ENCODE measurements at regions not wholly inside any gene's neighbourhood (a gene's known extent, or its start where the extent isn't known, plus 50 kb on each side); places are given as distances from the start of the nearest gene placed in this dataset.

- no peak for TF ChIP-seq RFX5 (IDR thresholded peaks at IDR 0.05; ENCODE audit: low read depth, low read length)
- TF ChIP-seq CTCF (IDR thresholded peaks at IDR 0.05 in 2 of 3, conservative IDR thresholded peaks at IDR 0.05 in 1 of 3; ENCODE audit: control insufficient read depth in 2 of 3, extremely low read depth in 1 of 3, insufficient read depth in 1 of 3, low read depth in 3 of 3, low read length in 3 of 3) = no peak
- TF ChIP-seq NR2C2 (IDR thresholded peaks at IDR 0.05; ENCODE audit: borderline replicate concordance, control insufficient read depth, insufficient read length, low read depth) = no peak
- TF ChIP-seq, protein P1, sequence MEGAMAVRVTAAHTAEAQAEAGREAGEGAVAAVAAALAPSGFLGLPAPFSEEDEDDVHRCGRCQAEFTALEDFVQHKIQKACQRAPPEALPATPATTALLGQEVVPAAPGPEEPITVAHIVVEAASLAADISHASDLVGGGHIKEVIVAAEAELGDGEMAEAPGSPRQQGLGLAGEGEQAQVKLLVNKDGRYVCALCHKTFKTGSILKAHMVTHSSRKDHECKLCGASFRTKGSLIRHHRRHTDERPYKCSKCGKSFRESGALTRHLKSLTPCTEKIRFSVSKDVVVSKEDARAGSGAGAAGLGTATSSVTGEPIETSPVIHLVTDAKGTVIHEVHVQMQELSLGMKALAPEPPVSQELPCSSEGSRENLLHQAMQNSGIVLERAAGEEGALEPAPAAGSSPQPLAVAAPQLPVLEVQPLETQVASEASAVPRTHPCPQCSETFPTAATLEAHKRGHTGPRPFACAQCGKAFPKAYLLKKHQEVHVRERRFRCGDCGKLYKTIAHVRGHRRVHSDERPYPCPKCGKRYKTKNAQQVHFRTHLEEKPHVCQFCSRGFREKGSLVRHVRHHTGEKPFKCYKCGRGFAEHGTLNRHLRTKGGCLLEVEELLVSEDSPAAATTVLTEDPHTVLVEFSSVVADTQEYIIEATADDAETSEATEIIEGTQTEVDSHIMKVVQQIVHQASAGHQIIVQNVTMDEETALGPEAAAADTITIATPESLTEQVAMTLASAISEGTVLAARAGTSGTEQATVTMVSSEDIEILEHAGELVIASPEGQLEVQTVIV (IDR thresholded peaks at IDR 0.05; ENCODE audit: borderline replicate concordance, partially characterized antibody) = no peak
- TF ChIP-seq RCOR1 (conservative IDR thresholded peaks at IDR 0.05; ENCODE audit: low read depth, low read length) = no peak
- TF ChIP-seq ZZZ3 (IDR thresholded peaks at IDR 0.05; ENCODE audit: control insufficient read depth, insufficient read length, low read depth) = no peak
- no peak for TF ChIP-seq SUPT20H (IDR thresholded peaks at IDR 0.05; ENCODE audit: borderline replicate concordance, control insufficient read depth, low read depth, low read length)
- no peak for TF ChIP-seq POLR2A (IDR thresholded peaks at IDR 0.05; ENCODE audit: low read depth, low read length)
- TF ChIP-seq, protein P2, sequence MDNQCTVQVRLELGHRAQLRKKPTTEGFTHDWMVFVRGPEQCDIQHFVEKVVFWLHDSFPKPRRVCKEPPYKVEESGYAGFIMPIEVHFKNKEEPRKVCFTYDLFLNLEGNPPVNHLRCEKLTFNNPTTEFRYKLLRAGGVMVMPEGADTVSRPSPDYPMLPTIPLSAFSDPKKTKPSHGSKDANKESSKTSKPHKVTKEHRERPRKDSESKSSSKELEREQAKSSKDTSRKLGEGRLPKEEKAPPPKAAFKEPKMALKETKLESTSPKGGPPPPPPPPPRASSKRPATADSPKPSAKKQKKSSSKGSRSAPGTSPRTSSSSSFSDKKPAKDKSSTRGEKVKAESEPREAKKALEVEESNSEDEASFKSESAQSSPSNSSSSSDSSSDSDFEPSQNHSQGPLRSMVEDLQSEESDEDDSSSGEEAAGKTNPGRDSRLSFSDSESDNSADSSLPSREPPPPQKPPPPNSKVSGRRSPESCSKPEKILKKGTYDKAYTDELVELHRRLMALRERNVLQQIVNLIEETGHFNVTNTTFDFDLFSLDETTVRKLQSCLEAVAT (IDR thresholded peaks at IDR 0.05) = no peak
- TF ChIP-seq, protein P3, sequence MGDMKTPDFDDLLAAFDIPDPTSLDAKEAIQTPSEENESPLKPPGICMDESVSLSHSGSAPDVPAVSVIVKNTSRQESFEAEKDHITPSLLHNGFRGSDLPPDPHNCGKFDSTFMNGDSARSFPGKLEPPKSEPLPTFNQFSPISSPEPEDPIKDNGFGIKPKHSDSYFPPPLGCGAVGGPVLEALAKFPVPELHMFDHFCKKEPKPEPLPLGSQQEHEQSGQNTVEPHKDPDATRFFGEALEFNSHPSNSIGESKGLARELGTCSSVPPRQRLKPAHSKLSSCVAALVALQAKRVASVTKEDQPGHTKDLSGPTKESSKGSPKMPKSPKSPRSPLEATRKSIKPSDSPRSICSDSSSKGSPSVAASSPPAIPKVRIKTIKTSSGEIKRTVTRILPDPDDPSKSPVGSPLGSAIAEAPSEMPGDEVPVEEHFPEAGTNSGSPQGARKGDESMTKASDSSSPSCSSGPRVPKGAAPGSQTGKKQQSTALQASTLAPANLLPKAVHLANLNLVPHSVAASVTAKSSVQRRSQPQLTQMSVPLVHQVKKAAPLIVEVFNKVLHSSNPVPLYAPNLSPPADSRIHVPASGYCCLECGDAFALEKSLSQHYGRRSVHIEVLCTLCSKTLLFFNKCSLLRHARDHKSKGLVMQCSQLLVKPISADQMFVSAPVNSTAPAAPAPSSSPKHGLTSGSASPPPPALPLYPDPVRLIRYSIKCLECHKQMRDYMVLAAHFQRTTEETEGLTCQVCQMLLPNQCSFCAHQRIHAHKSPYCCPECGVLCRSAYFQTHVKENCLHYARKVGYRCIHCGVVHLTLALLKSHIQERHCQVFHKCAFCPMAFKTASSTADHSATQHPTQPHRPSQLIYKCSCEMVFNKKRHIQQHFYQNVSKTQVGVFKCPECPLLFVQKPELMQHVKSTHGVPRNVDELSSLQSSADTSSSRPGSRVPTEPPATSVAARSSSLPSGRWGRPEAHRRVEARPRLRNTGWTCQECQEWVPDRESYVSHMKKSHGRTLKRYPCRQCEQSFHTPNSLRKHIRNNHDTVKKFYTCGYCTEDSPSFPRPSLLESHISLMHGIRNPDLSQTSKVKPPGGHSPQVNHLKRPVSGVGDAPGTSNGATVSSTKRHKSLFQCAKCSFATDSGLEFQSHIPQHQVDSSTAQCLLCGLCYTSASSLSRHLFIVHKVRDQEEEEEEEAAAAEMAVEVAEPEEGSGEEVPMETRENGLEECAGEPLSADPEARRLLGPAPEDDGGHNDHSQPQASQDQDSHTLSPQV (IDR thresholded peaks at IDR 0.05) = no peak
- TF ChIP-seq CEBPB (IDR thresholded peaks at IDR 0.05; ENCODE audit: borderline replicate concordance in 1 of 2, low read depth in 2 of 2, low read length in 2 of 2) = no peak
- no peak for TF ChIP-seq HDAC6 (IDR thresholded peaks at IDR 0.05; ENCODE audit: unreplicated experiment)
- TF ChIP-seq CHD1 (IDR thresholded peaks at IDR 0.05; ENCODE audit: low read depth, low read length) = no peak
- no peak for TF ChIP-seq CHD2 (IDR thresholded peaks at IDR 0.05; ENCODE audit: borderline replicate concordance, low read depth, low read length)
These were observed 82.1 kb upstream of the CYRIA start for GRCh38 chr2:16747689-16748088.
